ENCODE measurements at regions not wholly inside any gene's neighbourhood (a gene's known extent, or its start where the extent isn't known, plus 50 kb on each side); places are given as distances from the start of the nearest gene placed in this dataset.

DNA sequence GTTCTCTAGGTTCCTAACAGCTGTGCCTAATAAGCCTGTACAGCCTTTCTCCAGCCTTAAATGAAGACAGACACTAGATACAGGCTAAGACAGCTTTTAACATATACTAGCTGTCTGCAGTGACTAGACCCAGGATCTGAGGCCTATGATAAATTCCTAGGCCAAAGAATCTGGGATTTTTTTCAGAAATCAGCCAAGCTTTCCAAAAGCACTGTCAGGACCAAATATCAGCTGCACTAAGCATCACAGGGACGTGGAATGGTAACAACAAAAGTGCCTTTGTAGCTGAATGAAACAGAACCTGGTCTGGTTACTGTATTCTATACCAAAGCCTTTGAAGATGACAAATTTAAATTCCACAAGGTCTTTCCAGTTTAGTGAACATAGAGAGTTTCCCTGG, 77.9 kb upstream of the DOCK9 start:
- intact Hi-C loops (cut with DNase I), result no loop called here
- no peak for TF ChIP-seq CTCF (IDR thresholded peaks at IDR 0.05)
- no peak for TF ChIP-seq POLR2A (IDR thresholded peaks at IDR 0.05)
- no peak for DNase-seq
- Histone ChIP-seq H3K4me3 (no peak overlapping the region), H3K27ac (no peak overlapping the region), H3K27me3 (no peaks in the 10 kb centered on the region), H3K4me1 (replicated peaks in 1 of 2) (peaks cover 11 to 18% of the 10 kb centered on the region in 2 donors), H3K36me3 (replicated peaks in 1 of 2) (no peaks in the 10 kb centered on the region), H3K9me3 (replicated peaks in 1 of 3) (no peaks in the 10 kb centered on the region)
- WGBS, 4 donors, result 96 to 100% (median 99%) methylated on average over 1 of the region's 1 CpG

DNA sequence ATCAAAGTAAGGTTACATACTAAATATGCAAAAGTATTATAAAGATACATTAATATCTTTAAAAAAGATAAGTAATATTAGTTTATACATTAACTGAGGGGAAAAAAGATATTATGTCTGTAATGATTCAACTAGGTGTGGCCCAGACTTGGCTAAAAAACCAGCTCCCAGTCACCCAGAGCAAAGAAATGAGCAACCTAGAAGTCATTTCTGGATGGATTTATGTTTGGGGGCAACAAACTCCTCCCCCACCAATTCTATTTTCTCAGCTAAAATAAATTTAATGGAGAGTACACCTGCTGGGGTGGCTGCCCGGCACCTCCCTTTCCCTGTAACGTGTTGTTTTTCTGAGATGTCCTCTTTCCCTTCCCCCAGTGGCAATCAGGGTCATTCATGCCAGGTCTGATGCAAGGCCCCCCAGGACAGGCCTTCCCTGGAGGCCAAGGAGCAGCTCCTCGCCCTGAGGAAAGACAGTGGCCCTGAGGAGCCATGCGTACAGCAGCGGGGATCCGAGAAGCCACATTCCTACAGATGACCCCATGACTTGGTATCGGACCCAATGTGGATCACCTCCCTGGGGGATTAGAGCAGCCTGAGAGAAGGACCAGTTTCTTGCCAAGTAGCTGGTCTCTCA, 78.6 kb upstream of the DOCK9 start:
- Histone ChIP-seq H3K4me1 (replicated peaks in 1 of 2) (peaks cover 11 to 18% of the 10 kb centered on the region in 2 donors), H3K36me3 (replicated peaks in 1 of 2) (no peaks in the 10 kb centered on the region), H3K4me3 (no peak overlapping the region), H3K9me3 (replicated peaks in 1 of 3) (no peaks in the 10 kb centered on the region), H3K27ac (peak overlapping the region in 1 of 5 donors; percentile 24), H3K27me3 (no peaks in the 10 kb centered on the region)
- TF ChIP-seq CTCF (IDR thresholded peaks at IDR 0.05), result no peak
- WGBS, 4 donors, result 79 to 97% (median 89%) methylated on average over 5 to 7 of the region's 7 CpGs
- intact Hi-C loops (cut with DNase I), result no loop called here
- no peak for DNase-seq

DNA sequence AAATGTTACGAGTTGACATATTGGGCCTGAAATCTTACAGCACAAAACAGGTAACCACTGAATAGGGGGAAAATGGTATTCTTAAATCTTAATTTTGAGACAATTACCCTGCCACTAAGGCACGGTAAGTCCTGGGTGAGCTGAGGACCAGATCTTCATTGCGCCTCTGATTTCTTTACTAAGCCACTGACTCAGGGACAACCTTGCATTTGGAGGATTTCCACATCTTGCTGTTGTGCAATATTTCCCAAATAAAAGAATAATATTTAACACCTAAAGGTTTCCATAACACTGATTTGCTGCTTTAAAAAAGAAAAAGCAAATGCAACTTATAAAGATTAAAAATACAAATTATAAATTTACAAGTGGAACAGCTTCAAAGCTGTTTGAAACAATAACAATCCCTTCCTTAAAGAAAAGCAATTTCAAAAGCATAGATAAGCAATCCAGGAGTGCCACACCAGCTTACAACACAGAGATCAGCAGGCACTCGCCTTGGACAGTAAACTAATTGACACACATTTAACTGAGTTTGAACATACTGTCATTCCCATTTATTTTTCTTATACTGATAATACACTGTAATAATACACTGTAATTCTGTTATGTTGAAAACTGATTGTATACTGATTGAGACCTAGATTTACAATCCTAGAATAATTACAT, 79.6 kb upstream of the DOCK9 start:
- no peak for TF ChIP-seq CTCF (IDR thresholded peaks at IDR 0.05)
- TF ChIP-seq POLR2A (IDR thresholded peaks at IDR 0.05), result no peak
- Histone ChIP-seq H3K36me3 (replicated peaks in 1 of 2) (no peaks in the 10 kb centered on the region), H3K9me3 (replicated peaks in 1 of 3) (no peaks in the 10 kb centered on the region), H3K27me3 (no peaks in the 10 kb centered on the region), H3K4me1 (replicated peaks in 1 of 2) (peaks cover 11 to 18% of the 10 kb centered on the region in 2 donors), H3K27ac (peak overlapping the region in 4 of 5 donors; percentile 24 to 30 (median 26)), H3K4me3 (no peak overlapping the region)
- intact Hi-C loops (cut with DNase I), result no loop called here
- peak in 4 of 7 donors; percentile 44 to 59 (median 51) for DNase-seq
- 48 to 60% (median 51%) methylated on average over 4 of the region's 4 CpGs for WGBS, 4 donors

GRCh38 chr13:99058527-99059495, 80.9 kb upstream of the DOCK9 start:
- Histone ChIP-seq H3K27me3 (no peaks in the 10 kb centered on the region), H3K4me1 (replicated peaks in 1 of 2) (peaks cover 11 to 26% of the 10 kb centered on the region in 2 donors), H3K27ac (peak overlapping the region in 1 of 5 donors; percentile 25), H3K4me3 (no peak overlapping the region), H3K9me3 (replicated peaks in 1 of 3) (no peaks in the 10 kb centered on the region), H3K36me3 (replicated peaks in 1 of 2) (no peaks in the 10 kb centered on the region)
- 84 to 86% (median 85%) methylated on average over 7 to 8 of the region's 8 CpGs for WGBS, 4 donors
- DNase-seq, result no peak
- intact Hi-C loops (cut with DNase I), result no loop called here
- TF ChIP-seq CTCF (IDR thresholded peaks at IDR 0.05), result no peak
- no peak for TF ChIP-seq POLR2A (IDR thresholded peaks at IDR 0.05)

All from adrenal gland (tissue), 9 donors.